Keratinocyte (primary cell): ENCODE measurements at regions not wholly inside any gene's neighbourhood (a gene's known extent, or its start where the extent isn't known, plus 50 kb on each side); places are given as distances from the start of the nearest gene placed in this dataset.

ENCODE experiments used
- EZH2 ChIP-seq: IDR thresholded peaks from one replicate; pipeline ENCODE4 v1.6.1; 2012; ENCODE audit warnings: inconsistent platforms, mild to moderate bottlenecking, low read length, moderate library complexity
- TF ChIP-seq, protein P1 (sequence below), 3 experiments: IDR thresholded peaks in 1 of 3; conservative IDR thresholded peaks in 1 of 3; optimal IDR thresholded peaks in 1 of 3; 2 replicates in 2 of 3; 3 replicates in 1 of 3; pipeline versions ENCODE3 to v1.5.1; 2011; ENCODE audit warnings: low read length in 3 of 3, mild to moderate bottlenecking in 3 of 3, moderate library complexity in 2 of 3, control low read depth in 1 of 3, inconsistent platforms in 1 of 3; ENCODE audit not compliant: insufficient read depth in 2 of 3; ENCODE audit errors: extremely low read depth in 1 of 3

GRCh38 chr13:58429917-58430316 lies 798.4 kb downstream of the PCDH17 start:
- TF ChIP-seq, protein P1, sequence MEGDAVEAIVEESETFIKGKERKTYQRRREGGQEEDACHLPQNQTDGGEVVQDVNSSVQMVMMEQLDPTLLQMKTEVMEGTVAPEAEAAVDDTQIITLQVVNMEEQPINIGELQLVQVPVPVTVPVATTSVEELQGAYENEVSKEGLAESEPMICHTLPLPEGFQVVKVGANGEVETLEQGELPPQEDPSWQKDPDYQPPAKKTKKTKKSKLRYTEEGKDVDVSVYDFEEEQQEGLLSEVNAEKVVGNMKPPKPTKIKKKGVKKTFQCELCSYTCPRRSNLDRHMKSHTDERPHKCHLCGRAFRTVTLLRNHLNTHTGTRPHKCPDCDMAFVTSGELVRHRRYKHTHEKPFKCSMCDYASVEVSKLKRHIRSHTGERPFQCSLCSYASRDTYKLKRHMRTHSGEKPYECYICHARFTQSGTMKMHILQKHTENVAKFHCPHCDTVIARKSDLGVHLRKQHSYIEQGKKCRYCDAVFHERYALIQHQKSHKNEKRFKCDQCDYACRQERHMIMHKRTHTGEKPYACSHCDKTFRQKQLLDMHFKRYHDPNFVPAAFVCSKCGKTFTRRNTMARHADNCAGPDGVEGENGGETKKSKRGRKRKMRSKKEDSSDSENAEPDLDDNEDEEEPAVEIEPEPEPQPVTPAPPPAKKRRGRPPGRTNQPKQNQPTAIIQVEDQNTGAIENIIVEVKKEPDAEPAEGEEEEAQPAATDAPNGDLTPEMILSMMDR (optimal IDR thresholded peaks at IDR 0.05 in 1 of 3, IDR thresholded peaks at IDR 0.05 in 1 of 3, conservative IDR thresholded peaks at IDR 0.05 in 1 of 3; ENCODE audit: extremely low read depth in 1 of 3, insufficient read depth in 2 of 3, low read length in 3 of 3) = no peak
- TF ChIP-seq EZH2 = no peak
